Hepatocyte (in vitro differentiated cells): ENCODE measurements at regions not wholly inside any gene's neighbourhood (a gene's known extent, or its start where the extent isn't known, plus 50 kb on each side); places are given as distances from the start of the nearest gene placed in this dataset.

Experiments
- DNase-seq: peaks from one replicate; pipeline ENCODE4 v3.0.0-alpha.2; 2016; ENCODE audit warnings: low spot score
- H2AFZ ChIP-seq: fragments of 200-600 bp; sonication (generic); 2 replicates; pipeline ENCODE4 v1.6.0; 2016; ENCODE audit warnings: antibody characterized with exemption, mild to moderate bottlenecking
- H3K27ac ChIP-seq: fragments of 200-600 bp; sonication (generic); 2 replicates; pipeline ENCODE4 v1.5.1; 2016; ENCODE audit warnings: mild to moderate bottlenecking
- H3K27me3 ChIP-seq: fragments of 200-600 bp; sonication (generic); 2 replicates; pipeline ENCODE4 v1.6.1; 2016
- H3K36me3 ChIP-seq: fragments of 200-600 bp; sonication (generic); replicated peaks from 2 replicates; pipeline ENCODE4 v1.5.1; 2016; ENCODE audit warnings: low read depth; ENCODE audit not compliant: insufficient read depth
- H3K4me1 ChIP-seq: fragments of 200-600 bp; sonication (generic); 2 replicates; pipeline ENCODE4 v1.5.1; 2016; ENCODE audit warnings: mild to moderate bottlenecking, moderate library complexity; ENCODE audit not compliant: insufficient read depth
- H3K4me2 ChIP-seq: fragments of 200-600 bp; sonication (generic); 2 replicates; pipeline ENCODE4 v1.6.0; 2016
- H3K4me3 ChIP-seq: fragments of 200-600 bp; sonication (generic); 2 replicates; pipeline ENCODE4 v1.5.1; 2016; ENCODE audit warnings: mild to moderate bottlenecking
- H3K79me2 ChIP-seq: fragments of 200-600 bp; sonication (generic); 2 replicates; pipeline ENCODE4 v1.6.0; 2017; ENCODE audit warnings: mild to moderate bottlenecking
- H3K9me2 ChIP-seq: fragments of 200-600 bp; sonication (generic); replicated peaks from 2 replicates; pipeline ENCODE4 v1.6.0; 2017; ENCODE audit warnings: mild to moderate bottlenecking; ENCODE audit not compliant: insufficient read depth
- H3K9me3 ChIP-seq: fragments of 200-600 bp; sonication (generic); 2 replicates; pipeline ENCODE4 v1.5.1; 2016; ENCODE audit warnings: low read depth, mild to moderate bottlenecking
- H4K20me1 ChIP-seq: fragments of 200-600 bp; sonication (generic); 2 replicates; pipeline ENCODE4 v1.6.0; 2016; ENCODE audit warnings: mild to moderate bottlenecking; ENCODE audit not compliant: insufficient read depth, poor library complexity, severe bottlenecking
- CTCF ChIP-seq: fragments of 200-600 bp; sonication (generic); IDR thresholded peaks from 2 replicates; pipeline ENCODE4 v1.5.1; 2016; ENCODE audit warnings: antibody characterized with exemption, mild to moderate bottlenecking; ENCODE audit not compliant: poor library complexity
- EZH2 ChIP-seq: fragments of 200-600 bp; sonication (generic); IDR thresholded peaks from 2 replicates; pipeline ENCODE4 v1.6.1; 2016; ENCODE audit warnings: antibody characterized with exemption, mild to moderate bottlenecking, borderline replicate concordance
- EZH2phosphoT487 ChIP-seq: fragments of 200-600 bp; sonication (generic); IDR thresholded peaks from one replicate; pipeline ENCODE4 v1.6.1; 2018; ENCODE audit warnings: antibody characterized with exemption, mild to moderate bottlenecking, low read depth, moderate library complexity; ENCODE audit not compliant: unreplicated experiment, severe bottlenecking
- WGBS: methylation state at CpG from one replicate; pipeline ENCODE4 v1.1.6; 2016; ENCODE audit warnings: low lambda C conversion rate; ENCODE audit errors: missing lambda C conversion rate; 5-methylcytosine and 5-hydroxymethylcytosine counted together

GRCh38 chr10:71131508-71132088 lies 80.8 kb upstream of the UNC5B start:
- Histone ChIP-seq H4K20me1 (no peaks in the 10 kb centered on the region), H3K9me2 (no peaks in the 10 kb centered on the region), H3K27ac (no peak overlapping the region), H3K79me2 (no peaks in the 10 kb centered on the region), H3K4me1 (no peaks in the 10 kb centered on the region), H3K4me2 (no peak overlapping the region), H2AFZ (no peak overlapping the region), H3K36me3 (no peaks in the 10 kb centered on the region), H3K4me3 (no peak overlapping the region), H3K9me3 (no peaks in the 10 kb centered on the region), H3K27me3 (no peaks in the 10 kb centered on the region)
- TF ChIP-seq EZH2phosphoT487: no peak
- TF ChIP-seq CTCF: no peak
- TF ChIP-seq EZH2: no peak
- no peak for DNase-seq
- WGBS: 95% methylated on average over 4 of the region's 4 CpGs

GRCh38 chr10:71132321-71132810 lies 80.0 kb upstream of the UNC5B start:
- Histone ChIP-seq H3K9me3 (no peaks in the 10 kb centered on the region), H3K4me2 (no peak overlapping the region), H3K27me3 (no peaks in the 10 kb centered on the region), H3K4me3 (no peak overlapping the region), H3K9me2 (no peaks in the 10 kb centered on the region), H2AFZ (no peak overlapping the region), H3K79me2 (no peaks in the 10 kb centered on the region), H3K27ac (no peak overlapping the region), H3K36me3 (no peaks in the 10 kb centered on the region), H3K4me1 (no peaks in the 10 kb centered on the region), H4K20me1 (no peaks in the 10 kb centered on the region)
- DNase-seq: no peak
- no peak for TF ChIP-seq EZH2
- no peak for TF ChIP-seq CTCF
- no peak for TF ChIP-seq EZH2phosphoT487
- 86% methylated on average over 4 of the region's 4 CpGs for WGBS

GRCh38 chr10:71133710-71134686 lies 78.4 kb upstream of the UNC5B start:
- Histone ChIP-seq H3K79me2 (no peaks in the 10 kb centered on the region), H4K20me1 (no peaks in the 10 kb centered on the region), H3K4me2 (no peak overlapping the region), H3K9me2 (no peaks in the 10 kb centered on the region), H2AFZ (no peak overlapping the region), H3K4me3 (no peak overlapping the region), H3K27ac (no peak overlapping the region), H3K9me3 (no peaks in the 10 kb centered on the region), H3K36me3 (no peaks in the 10 kb centered on the region), H3K27me3 (no peaks in the 10 kb centered on the region), H3K4me1 (no peaks in the 10 kb centered on the region)
- DNase-seq: no peak
- 90% methylated on average over 7 of the region's 7 CpGs for WGBS
- TF ChIP-seq EZH2phosphoT487 (no peak), EZH2 (no peak), CTCF (no peak)
